BJ (cell line): ENCODE measurements at regions not wholly inside any gene's neighbourhood (a gene's known extent, or its start where the extent isn't known, plus 50 kb on each side); places are given as distances from the start of the nearest gene placed in this dataset.

Experiments used
- CTCF ChIA-PET: fragments of 350-600 bp; formaldehyde crosslinking; extraction: SDS; loops from one replicate; lab custom pipeline; 2021; ENCODE audit warnings: antibody characterized with exemption, inconsistent platforms; lab: Yijun Ruan, JAX
- POLR2A ChIA-PET: fragments of 300-600 bp; sonication (Branson Sonifier 250); formaldehyde crosslinking; extraction: SDS; loops from one replicate; lab custom pipeline; 2021; ENCODE audit warnings: antibody characterized with exemption; lab: Charles Lee
- DNase-seq: peaks from one replicate; pipeline ENCODE4 v3.0.0-alpha.2; 2011; ENCODE audit warnings: low read depth
- H3K27me3 ChIP-seq: 2 replicates; pipeline ENCODE4 v1.6.0; 2011; ENCODE audit warnings: low read length; ENCODE audit not compliant: control insufficient read depth, insufficient read depth
- H3K36me3 ChIP-seq: 2 replicates; pipeline ENCODE4 v1.5.1; 2011; ENCODE audit warnings: low read length; ENCODE audit not compliant: control insufficient read depth, insufficient read depth
- H3K4me3 ChIP-seq: 2 replicates; pipeline ENCODE4 v1.5.1; 2011; ENCODE audit warnings: low read depth, mild to moderate bottlenecking, control low read depth, low read length
- TF ChIP-seq, protein P1 (sequence below): IDR thresholded peaks from 2 replicates; pipeline ENCODE4 v1.5.1; 2011; ENCODE audit warnings: low read depth, mild to moderate bottlenecking, control low read depth, inconsistent platforms, low read length, moderate library complexity; ENCODE audit not compliant: insufficient read depth

DNA sequence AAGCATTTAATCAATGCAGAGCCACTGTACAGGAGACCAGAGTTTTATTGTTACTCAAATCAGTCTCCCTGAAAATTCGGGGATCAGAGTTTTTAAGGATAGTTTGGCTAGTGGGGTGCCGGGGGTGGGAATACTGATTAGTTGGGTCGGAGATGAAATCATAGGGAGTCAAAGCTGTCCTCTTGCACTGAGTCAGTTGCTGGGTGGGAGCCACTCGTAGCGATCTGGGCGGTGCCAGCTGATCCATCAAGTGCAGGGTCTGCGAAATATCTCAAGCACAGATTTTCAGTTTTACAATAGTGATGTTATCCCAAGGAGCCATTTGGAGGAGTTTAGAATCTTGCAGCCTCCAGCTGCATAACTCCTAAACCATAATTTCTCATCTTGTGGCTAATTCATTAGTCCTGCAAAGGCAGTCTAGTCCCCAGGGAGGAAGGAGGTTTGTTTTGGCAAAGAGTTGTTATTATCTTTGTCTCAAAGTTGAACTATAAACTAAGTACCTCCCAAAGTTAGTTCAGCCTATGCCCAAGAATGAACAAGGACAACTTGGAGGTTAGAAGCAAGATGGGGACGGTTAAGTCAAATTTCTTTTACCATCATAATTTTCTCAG lies 169.4 kb upstream of the PLEKHG7 start:
- CTCF ChIA-PET, result interaction anchor here (0.6 kb wide), 1 partner anchor 77 kb away, joined by 3 read pairs; no protein-coding TSS in a partner anchor
- no peaks in the 10 kb centered on the region for H3K27me3 ChIP-seq
- no peak for DNase-seq
- H3K4me3 ChIP-seq, result no peak overlapping the region
- TF ChIP-seq, protein P1, sequence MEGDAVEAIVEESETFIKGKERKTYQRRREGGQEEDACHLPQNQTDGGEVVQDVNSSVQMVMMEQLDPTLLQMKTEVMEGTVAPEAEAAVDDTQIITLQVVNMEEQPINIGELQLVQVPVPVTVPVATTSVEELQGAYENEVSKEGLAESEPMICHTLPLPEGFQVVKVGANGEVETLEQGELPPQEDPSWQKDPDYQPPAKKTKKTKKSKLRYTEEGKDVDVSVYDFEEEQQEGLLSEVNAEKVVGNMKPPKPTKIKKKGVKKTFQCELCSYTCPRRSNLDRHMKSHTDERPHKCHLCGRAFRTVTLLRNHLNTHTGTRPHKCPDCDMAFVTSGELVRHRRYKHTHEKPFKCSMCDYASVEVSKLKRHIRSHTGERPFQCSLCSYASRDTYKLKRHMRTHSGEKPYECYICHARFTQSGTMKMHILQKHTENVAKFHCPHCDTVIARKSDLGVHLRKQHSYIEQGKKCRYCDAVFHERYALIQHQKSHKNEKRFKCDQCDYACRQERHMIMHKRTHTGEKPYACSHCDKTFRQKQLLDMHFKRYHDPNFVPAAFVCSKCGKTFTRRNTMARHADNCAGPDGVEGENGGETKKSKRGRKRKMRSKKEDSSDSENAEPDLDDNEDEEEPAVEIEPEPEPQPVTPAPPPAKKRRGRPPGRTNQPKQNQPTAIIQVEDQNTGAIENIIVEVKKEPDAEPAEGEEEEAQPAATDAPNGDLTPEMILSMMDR, result no peak
- POLR2A ChIA-PET, result no interaction called here
- H3K36me3 ChIP-seq, result no peaks in the 10 kb centered on the region

DNA sequence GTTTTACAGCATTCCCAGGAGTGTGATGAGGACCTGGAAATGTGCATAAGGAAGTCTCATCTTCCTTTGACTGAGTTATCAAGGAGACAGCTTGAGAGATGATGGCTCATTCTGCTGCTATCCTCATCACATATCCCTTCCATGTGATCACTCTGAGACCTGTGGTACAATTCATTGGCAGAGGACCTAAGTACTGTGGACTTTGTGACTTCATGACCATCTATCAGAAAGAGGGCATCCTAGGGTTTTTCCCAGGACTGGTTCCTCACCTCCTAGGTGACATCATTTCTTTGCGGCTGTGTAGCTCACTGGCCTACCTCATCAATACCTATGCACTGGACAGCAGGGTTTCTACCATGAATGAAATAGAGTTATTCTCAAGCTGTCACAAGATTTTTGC lies 172.1 kb upstream of the PLEKHG7 start:
- Histone ChIP-seq H3K36me3 (no peaks in the 10 kb centered on the region), H3K27me3 (no peaks in the 10 kb centered on the region), H3K4me3 (no peak overlapping the region)
- no peak for DNase-seq
- CTCF ChIA-PET, result interaction anchor here (0.6 to 1.0 kb wide), 2 partner anchors 719 to 1050 kb away, joined by 3 to 8 read pairs; no protein-coding TSS in a partner anchor
- POLR2A ChIA-PET, result no interaction called here
- TF ChIP-seq, protein P1, result no peak

DNA sequence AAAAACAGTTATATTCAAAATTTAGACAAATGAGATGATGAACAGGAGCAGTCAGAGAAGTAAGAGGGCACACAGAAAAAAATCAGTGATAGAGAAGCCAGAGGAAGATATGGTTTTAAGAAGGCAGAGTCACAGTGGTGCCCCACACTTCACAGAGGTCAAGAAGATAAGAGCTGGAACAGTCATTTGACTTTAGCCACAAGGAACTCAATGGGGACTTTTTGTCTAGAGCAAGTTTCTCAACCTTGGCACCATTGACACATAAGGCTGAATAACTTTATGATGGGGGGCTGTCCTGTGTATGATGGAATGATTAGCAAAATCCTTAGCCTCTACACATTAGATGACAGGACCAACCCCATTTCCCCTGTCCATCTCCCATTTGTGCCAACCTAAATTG lies 172.8 kb upstream of the PLEKHG7 start:
- TF ChIP-seq, protein P1, result no peak
- no peak for DNase-seq
- Histone ChIP-seq H3K4me3 (no peak overlapping the region), H3K36me3 (no peaks in the 10 kb centered on the region), H3K27me3 (no peaks in the 10 kb centered on the region)
- ChIA-PET POLR2A (no interaction called here), CTCF (no interaction called here)

DNA sequence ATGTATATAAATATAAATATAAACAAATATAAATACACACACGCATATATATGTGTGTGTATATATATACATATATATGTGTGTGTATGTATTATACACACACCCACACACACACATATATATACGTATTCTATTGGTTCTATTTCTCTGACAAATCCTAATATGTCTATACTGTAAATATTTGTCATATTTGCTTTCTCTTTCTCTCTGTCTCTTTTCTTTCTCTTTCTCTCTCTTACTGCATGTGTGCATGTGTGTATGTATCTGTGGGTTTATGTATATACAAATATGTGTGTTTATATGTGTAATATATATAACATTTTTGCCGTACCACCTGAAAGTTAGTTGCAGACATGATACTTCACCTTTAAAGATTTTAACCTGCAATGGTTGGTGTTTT lies 174.2 kb upstream of the PLEKHG7 start:
- H3K27me3 ChIP-seq, result no peaks in the 10 kb centered on the region
- TF ChIP-seq, protein P1, result no peak
- no peak overlapping the region for H3K4me3 ChIP-seq
- no peak for DNase-seq
- POLR2A ChIA-PET, result no interaction called here
- H3K36me3 ChIP-seq, result no peaks in the 10 kb centered on the region
- CTCF ChIA-PET, result no interaction called here

DNA sequence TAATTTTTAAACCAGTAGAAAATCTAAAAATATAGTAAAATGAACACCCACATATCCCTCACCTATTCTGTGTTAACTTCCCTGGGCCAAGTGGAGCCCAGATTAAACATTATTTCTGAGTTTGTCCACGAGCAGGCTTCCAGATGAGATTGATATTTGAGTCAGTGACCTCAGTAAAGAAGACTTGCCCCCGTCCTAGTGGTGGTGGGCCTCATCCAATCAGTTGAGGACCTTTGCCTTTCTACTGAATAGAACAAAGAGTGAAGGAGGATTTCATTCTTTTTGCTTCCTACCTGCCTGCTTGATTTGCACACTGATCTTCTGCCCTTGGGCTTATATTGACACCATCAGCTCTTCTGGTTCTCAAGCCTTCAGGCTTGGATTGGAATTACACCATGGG lies 174.7 kb upstream of the PLEKHG7 start:
- no peak for DNase-seq
- Histone ChIP-seq H3K27me3 (no peaks in the 10 kb centered on the region), H3K36me3 (no peaks in the 10 kb centered on the region), H3K4me3 (no peak overlapping the region)
- CTCF ChIA-PET, result no interaction called here
- TF ChIP-seq, protein P1, result no peak
- POLR2A ChIA-PET, result no interaction called here
